Upper lobe of left lung (tissue), 4 donors: ENCODE measurements at regions not wholly inside any gene's neighbourhood (a gene's known extent, or its start where the extent isn't known, plus 50 kb on each side); places are given as distances from the start of the nearest gene placed in this dataset.

ENCODE experiments used
- CTCF ChIP-seq, 6 experiments: fragments of 450-650 bp in 4 of 6; fragments of 200-600 bp in 2 of 6; sonication (generic) in 2 of 6; IDR thresholded peaks; one replicate each; pipeline ENCODE4 v1.5.1; 2016 to 2019; ENCODE audit warnings: antibody characterized with exemption in 6 of 6
- POLR2AphosphoS5 ChIP-seq, 2 donors: sonication (generic); formaldehyde crosslinking; IDR thresholded peaks; one replicate each; pipeline ENCODE4 v1.5.1; 2017; ENCODE audit warnings: antibody characterized with exemption in 2 of 2

GRCh38 chr16:89040861-89041570 lies 52.6 kb upstream of the ACSF3 start:
- TF ChIP-seq CTCF (IDR thresholded peaks at IDR 0.05) (no peak), POLR2AphosphoS5 (IDR thresholded peaks at IDR 0.05) (no peak)
